ENCODE measurements at regions not wholly inside any gene's neighbourhood (a gene's known extent, or its start where the extent isn't known, plus 50 kb on each side); places are given as distances from the start of the nearest gene placed in this dataset.

- CTCF ChIA-PET (ENCODE audit: partially characterized antibody): interaction anchor here (1.0 to 1.3 kb wide), 3 partner anchors 19 to 78 kb away, joined by 3 to 4 read pairs (median 3); no protein-coding TSS in a partner anchor
- TF ChIP-seq TBP (IDR thresholded peaks at IDR 0.05; ENCODE audit: low read depth, low read length) (no peak), BACH1 (IDR thresholded peaks at IDR 0.05; ENCODE audit: low read length) (no peak), CEBPB (IDR thresholded peaks at IDR 0.05; ENCODE audit: low read depth, low read length) (no peak), CREB1 (IDR thresholded peaks at IDR 0.05) (no peak), KDM4A (IDR thresholded peaks at IDR 0.05; ENCODE audit: low read depth, low read length, severe bottlenecking) (no peak)
Observed at GRCh38 chr11:19380375-19380774, 139.6 kb upstream of the E2F8 start.

More at GRCh38 chr11:19380375-19380774, 139.6 kb upstream of the E2F8 start:
- H3K56ac ChIP-seq (replicated peaks; ENCODE audit: insufficient read length, low read depth, low read length): no peak overlapping the region
- H4K5ac ChIP-seq (ENCODE audit: insufficient read length, low read depth, low read length): no peak overlapping the region
- H2AK5ac ChIP-seq (ENCODE audit: low read depth, low read length): no peak overlapping the region
- no peak overlapping the region for H2BK120ac ChIP-seq (replicated peaks; ENCODE audit: low read depth, low read length)
- H3K14ac ChIP-seq (ENCODE audit: insufficient read length): no peak overlapping the region
- H4K8ac ChIP-seq (ENCODE audit: extremely low read depth, insufficient read depth, low read length): no peak overlapping the region
- no peak overlapping the region for H2AFZ ChIP-seq (ENCODE audit: low read length)
- DNase-seq (ENCODE audit: low read depth in 1 of 2, low spot score in 2 of 2): no peak
- no peak overlapping the region for H2BK5ac ChIP-seq (ENCODE audit: low read depth, low read length)
- no peak overlapping the region for H3K4me3 ChIP-seq (ENCODE audit: extremely low read depth in 1 of 4, insufficient read depth in 2 of 4, low read depth in 3 of 4, low read length in 4 of 4)
- H3K79me1 ChIP-seq (ENCODE audit: low read depth, low read length): no peaks in the 10 kb centered on the region
- H4K91ac ChIP-seq (replicated peaks; ENCODE audit: insufficient read length, low read length): no peak overlapping the region
- H3K36me3 ChIP-seq (ENCODE audit: control insufficient read depth in 2 of 4, insufficient read depth in 4 of 4, low read length in 3 of 4): no peaks in the 10 kb centered on the region
- WGBS, 2 experiments (ENCODE audit: extremely low coverage in 1 of 2, insufficient coverage in 1 of 2, insufficient read length in 1 of 2, insufficient replicate concordance in 2 of 2, low coverage in 1 of 2, low lambda C conversion rate in 2 of 2, missing lambda C conversion rate in 1 of 2): 90% methylated on average over 2 of the region's 2 CpGs; no CpG with 5 or more reads in 1 of the 2 experiments
- no peaks in the 10 kb centered on the region for H4K20me1 ChIP-seq (replicated peaks in 1 of 2; ENCODE audit: control insufficient read depth in 1 of 2, insufficient read depth in 2 of 2, low read length in 2 of 2)
- no peak overlapping the region for H2BK12ac ChIP-seq (ENCODE audit: low read depth, low read length)
- no peak overlapping the region for H3K9ac ChIP-seq (replicated peaks in 1 of 4; ENCODE audit: extremely low read depth in 1 of 4, low read depth in 3 of 4, low read length in 3 of 4)
- no peaks in the 10 kb centered on the region for H3K79me2 ChIP-seq (ENCODE audit: control insufficient read depth in 1 of 2, insufficient read depth in 2 of 2, low read length in 2 of 2)
- no peak overlapping the region for H2BK20ac ChIP-seq (ENCODE audit: low read length)
- no peaks in the 10 kb centered on the region for H3K23me2 ChIP-seq (ENCODE audit: low read depth, low read length)
- FAIRE-seq: no peak
- no peak overlapping the region for H3K27ac ChIP-seq (ENCODE audit: low read depth, low read length)
- no peak overlapping the region for H3K4me2 ChIP-seq (ENCODE audit: insufficient read depth in 1 of 2, low read depth in 2 of 2, low read length in 2 of 2)
- H3K23ac ChIP-seq (ENCODE audit: insufficient read length): no peak overlapping the region
- POLR2A ChIA-PET (ENCODE audit: partially characterized antibody): no interaction called here
- no peaks in the 10 kb centered on the region; a peak in 1 of 7 replicates for H3K4me1 ChIP-seq (replicated peaks in 1 of 4; ENCODE audit: control insufficient read depth in 3 of 4, insufficient read depth in 4 of 4, low read length in 3 of 4)
- H3K9me3 ChIP-seq (ENCODE audit: insufficient read depth in 2 of 2, low read depth in 1 of 2, low read length in 1 of 2): no peaks in the 10 kb centered on the region
- H3K27me3 ChIP-seq (replicated peaks in 1 of 4; ENCODE audit: control insufficient read depth in 3 of 4, extremely low read depth in 1 of 4, insufficient read depth in 3 of 4, low read length in 3 of 4): no peaks in the 10 kb centered on the region
- H3K4ac ChIP-seq (replicated peaks; ENCODE audit: insufficient read length, low read depth, low read length): no peak overlapping the region
- H2BK15ac ChIP-seq (ENCODE audit: low read length): no peak overlapping the region
- H3K18ac ChIP-seq (ENCODE audit: extremely low read depth, low read length): no peak overlapping the region
